Sigmoid colon (tissue), 4 donors: ENCODE measurements at regions not wholly inside any gene's neighbourhood (a gene's known extent, or its start where the extent isn't known, plus 50 kb on each side); places are given as distances from the start of the nearest gene placed in this dataset.

Experiments used
- CTCF ChIP-seq, 4 experiments: fragments of 450-650 bp in 3 of 4; fragments of 200-600 bp in 1 of 4; IDR thresholded peaks; one replicate each; pipeline ENCODE4 v1.5.1; 2016 to 2019; ENCODE audit warnings: antibody characterized with exemption in 4 of 4, mild to moderate bottlenecking in 3 of 4, moderate library complexity in 2 of 4
- POLR2AphosphoS5 ChIP-seq, 4 donors: sonication (generic); formaldehyde crosslinking; IDR thresholded peaks; one replicate each; pipeline ENCODE4 v1.6.1; 2017; ENCODE audit warnings: antibody characterized with exemption in 4 of 4

- TF ChIP-seq POLR2AphosphoS5 (IDR thresholded peaks at IDR 0.05) (no peak), CTCF (IDR thresholded peaks at IDR 0.05) (no peak)
These were observed 227.9 kb downstream of the MAF start for GRCh38 chr16:79372503-79373184.
